H1 (cell line): ENCODE measurements at regions not wholly inside any gene's neighbourhood (a gene's known extent, or its start where the extent isn't known, plus 50 kb on each side); places are given as distances from the start of the nearest gene placed in this dataset.
A peak's percentile ranks its signal among the peaks of the same experiment; 100 is the strongest.

ENCODE experiments used
- CTCF ChIA-PET: fragments of 300-600 bp; sonication (Branson Sonifier 250); formaldehyde crosslinking; loops from one replicate; lab custom pipeline; 2021; ENCODE audit not compliant: partially characterized antibody; lab: Charles Lee
- POLR2A ChIA-PET: fragments of 300-600 bp; sonication (Branson Sonifier 250); formaldehyde crosslinking; loops from one replicate; lab custom pipeline; 2021; ENCODE audit warnings: inconsistent platforms; ENCODE audit not compliant: partially characterized antibody; lab: Charles Lee
- DNase-seq, 2 experiments: peaks; one replicate each; pipeline versions ENCODE4 v3.0.0 to v3.0.0-alpha.2; 2010 to 2022; ENCODE audit warnings: low spot score in 2 of 2, low read depth in 1 of 2, mixed read lengths in 1 of 2
- FAIRE-seq: peaks from 2 replicates; lab custom pipeline; 2011; peaks lifted over from hg19 to GRCh38; lab: Jason Lieb, UNC
- H2AFZ ChIP-seq: 2 replicates; pipeline ENCODE4 v1.8.1; 2012; ENCODE audit warnings: low read length, inconsistent platforms
- H2AK5ac ChIP-seq: 2 replicates; pipeline ENCODE4 v1.6.1; 2013; ENCODE audit warnings: low read depth, low read length
- H2BK120ac ChIP-seq: replicated peaks from 2 replicates; pipeline ENCODE3; 2013; ENCODE audit warnings: low read depth, low read length, inconsistent platforms
- H2BK12ac ChIP-seq: 2 replicates; pipeline ENCODE4 v1.6.1; 2013; ENCODE audit warnings: low read depth, low read length
- H2BK15ac ChIP-seq: 2 replicates; pipeline ENCODE4 v1.6.1; 2013; ENCODE audit warnings: low read length
- H2BK20ac ChIP-seq: 2 replicates; pipeline ENCODE4 v1.6.1; 2013; ENCODE audit warnings: low read length
- H2BK5ac ChIP-seq: 2 replicates; pipeline ENCODE4 v1.6.1; 2013; ENCODE audit warnings: low read depth, low read length
- H3K14ac ChIP-seq: 2 replicates; pipeline ENCODE4 v1.6.1; 2013; ENCODE audit warnings: inconsistent platforms; ENCODE audit not compliant: insufficient read length
- H3K18ac ChIP-seq: 2 replicates; pipeline ENCODE4 v1.6.1; 2013; ENCODE audit warnings: low read length; ENCODE audit errors: extremely low read depth
- H3K23ac ChIP-seq: 2 replicates; pipeline ENCODE4 v1.6.1; 2013; ENCODE audit warnings: inconsistent platforms; ENCODE audit not compliant: insufficient read length
- H3K23me2 ChIP-seq: 2 replicates; pipeline ENCODE4 v1.6.1; 2013; ENCODE audit warnings: low read depth, low read length
- H3K27ac ChIP-seq: 2 replicates; pipeline ENCODE4 v1.6.1; 2011; ENCODE audit warnings: low read depth, low read length, inconsistent platforms
- H3K27me3 ChIP-seq, 4 experiments: replicated peaks in 1 of 4; 1 replicate in 1 of 4; 2 replicates in 3 of 4; pipeline versions ENCODE4 v1.6.1 to v1.8.1; 2011 to 2013; ENCODE audit warnings: low read length in 3 of 4, mild to moderate bottlenecking in 3 of 4, inconsistent platforms in 2 of 4, mixed read lengths in 2 of 4, moderate library complexity in 1 of 4; ENCODE audit not compliant: control insufficient read depth in 3 of 4, insufficient read depth in 3 of 4; ENCODE audit errors: extremely low read depth in 1 of 4
- H3K36me3 ChIP-seq, 4 experiments: 2 replicates each; pipeline versions ENCODE4 v1.6.1 to v1.8.1; 2011 to 2013; ENCODE audit warnings: mild to moderate bottlenecking in 4 of 4, low read length in 3 of 4, moderate library complexity in 2 of 4, control low read depth in 1 of 4, inconsistent platforms in 1 of 4; ENCODE audit not compliant: insufficient read depth in 4 of 4, control insufficient read depth in 2 of 4
- H3K4ac ChIP-seq: replicated peaks from 2 replicates; pipeline ENCODE3; 2013; ENCODE audit warnings: low read length, low read depth, mixed read lengths, inconsistent platforms; ENCODE audit not compliant: insufficient read length
- H3K4me1 ChIP-seq, 4 experiments: replicated peaks in 1 of 4; 1 replicate in 1 of 4; 2 replicates in 3 of 4; pipeline versions ENCODE4 v1.6.1 to v1.8.1; 2011 to 2013; ENCODE audit warnings: low read length in 3 of 4, inconsistent platforms in 2 of 4, mixed read lengths in 1 of 4; ENCODE audit not compliant: insufficient read depth in 4 of 4, control insufficient read depth in 3 of 4
- H3K4me2 ChIP-seq, 2 experiments: 2 replicates each; pipeline versions ENCODE4 v1.6.1 to v1.8.1; 2011 to 2013; ENCODE audit warnings: low read depth in 2 of 2, low read length in 2 of 2, control low read depth in 1 of 2, inconsistent platforms in 1 of 2, mild to moderate bottlenecking in 1 of 2; ENCODE audit not compliant: insufficient read depth in 1 of 2
- H3K4me3 ChIP-seq, 4 experiments: fragments of 200-600, 300-600 bp in 1 of 4; sonication (generic), shearing (Covaris generic), sonication (Bioruptor Twin) in 1 of 4; 2 replicates each; pipeline versions ENCODE4 v1.5.1 to v1.8.1; 2011 to 2016; ENCODE audit warnings: low read length in 4 of 4, low read depth in 3 of 4, control low read depth in 2 of 4, inconsistent platforms in 2 of 4, mild to moderate bottlenecking in 2 of 4, mixed read lengths in 1 of 4, moderate library complexity in 1 of 4; ENCODE audit not compliant: insufficient read depth in 2 of 4; ENCODE audit errors: extremely low read depth in 1 of 4
- H3K56ac ChIP-seq: replicated peaks from 2 replicates; pipeline ENCODE3; 2013; ENCODE audit warnings: low read depth, mild to moderate bottlenecking, mixed read lengths, low read length, inconsistent platforms; ENCODE audit not compliant: insufficient read length
- H3K79me1 ChIP-seq: 2 replicates; pipeline ENCODE4 v1.6.1; 2013; ENCODE audit warnings: low read depth, low read length, control low read depth
- H3K79me2 ChIP-seq, 2 experiments: 2 replicates each; pipeline versions ENCODE4 v1.6.1 to v1.8.1; 2012 to 2013; ENCODE audit warnings: low read length in 2 of 2, mild to moderate bottlenecking in 2 of 2, inconsistent platforms in 1 of 2; ENCODE audit not compliant: insufficient read depth in 2 of 2, control insufficient read depth in 1 of 2
- H3K9ac ChIP-seq, 4 experiments: replicated peaks in 1 of 4; 1 replicate in 1 of 4; 2 replicates in 3 of 4; pipeline versions ENCODE4 v1.6.1 to v1.8.1; 2011 to 2013; ENCODE audit warnings: low read depth in 3 of 4, low read length in 3 of 4, control low read depth in 2 of 4, mild to moderate bottlenecking in 2 of 4, moderate library complexity in 2 of 4, inconsistent platforms in 1 of 4; ENCODE audit errors: extremely low read depth in 1 of 4
- H3K9me3 ChIP-seq, 2 experiments: 2 replicates each; pipeline versions ENCODE4 v1.6.1 to v1.8.1; 2012 to 2013; ENCODE audit warnings: mild to moderate bottlenecking in 2 of 2, moderate library complexity in 2 of 2, control low read depth in 1 of 2, inconsistent platforms in 1 of 2, low read depth in 1 of 2, low read length in 1 of 2, mixed read lengths in 1 of 2; ENCODE audit not compliant: insufficient read depth in 2 of 2
- H4K20me1 ChIP-seq, 2 experiments: replicated peaks in 1 of 2; 2 replicates each; pipeline versions ENCODE3 to v1.8.1; 2011 to 2013; ENCODE audit warnings: inconsistent platforms in 2 of 2, low read length in 2 of 2, mild to moderate bottlenecking in 1 of 2; ENCODE audit not compliant: insufficient read depth in 2 of 2, control insufficient read depth in 1 of 2
- H4K5ac ChIP-seq: 2 replicates; pipeline ENCODE4 v1.6.1; 2013; ENCODE audit warnings: low read length, low read depth, mixed read lengths, inconsistent platforms; ENCODE audit not compliant: insufficient read length
- H4K8ac ChIP-seq: 2 replicates; pipeline ENCODE4 v1.8.0; 2013; ENCODE audit warnings: mild to moderate bottlenecking, moderate library complexity, low read length, inconsistent platforms; ENCODE audit not compliant: insufficient read depth; ENCODE audit errors: extremely low read depth
- H4K91ac ChIP-seq: replicated peaks from 2 replicates; pipeline ENCODE3; 2013; ENCODE audit warnings: low read length, mixed read lengths, inconsistent platforms; ENCODE audit not compliant: insufficient read length
- EP300 ChIP-seq, 2 experiments: IDR thresholded peaks; 1 replicate in 1 of 2; 2 replicates in 1 of 2; pipeline ENCODE4 v1.6.1; 2011 to 2012; ENCODE audit warnings: low read depth in 2 of 2, low read length in 2 of 2, mild to moderate bottlenecking in 2 of 2, borderline replicate concordance in 1 of 2, inconsistent platforms in 1 of 2, moderate library complexity in 1 of 2
- JUND ChIP-seq: IDR thresholded peaks from 2 replicates; pipeline ENCODE4 v1.6.1; 2011; ENCODE audit warnings: mild to moderate bottlenecking, improper control_type of control experiment, low read length
- WGBS, 2 experiments: shearing (Covaris generic) in 1 of 2; methylation state at CpG; one replicate each; pipeline versions ENCODE4 v1.1.6 to v1.1.7; 2013 to 2015; ENCODE audit warnings: low lambda C conversion rate in 2 of 2, mixed read lengths in 2 of 2, inconsistent platforms in 1 of 2, low coverage in 1 of 2, missing lambda C conversion rate in 1 of 2; ENCODE audit not compliant: insufficient replicate concordance in 2 of 2, insufficient coverage in 1 of 2, insufficient read length in 1 of 2; ENCODE audit errors: extremely low coverage in 1 of 2, missing lambda C conversion rate in 1 of 2; 5-methylcytosine and 5-hydroxymethylcytosine counted together

GRCh38 chr2:160889439-160890170 lies 270.6 kb upstream of the TANK start:
- WGBS, 2 experiments, result 88% methylated on average over 4 of the region's 4 CpGs; no CpG with 5 or more reads in 1 of the 2 experiments
- Histone ChIP-seq H3K4ac (no peak overlapping the region), H4K5ac (no peak overlapping the region), H3K27me3 (no peaks in the 10 kb centered on the region), H3K14ac (no peak overlapping the region), H2BK120ac (no peak overlapping the region), H2BK12ac (no peak overlapping the region), H4K8ac (no peak overlapping the region), H3K56ac (no peak overlapping the region), H3K23me2 (no peaks in the 10 kb centered on the region), H2BK20ac (no peak overlapping the region), H3K9ac (no peak overlapping the region), H2BK5ac (no peak overlapping the region), H4K91ac (no peak overlapping the region), H3K4me2 (no peak overlapping the region), H3K79me2 (no peaks in the 10 kb centered on the region), H3K18ac (no peak overlapping the region), H2AK5ac (no peak overlapping the region), H3K27ac (no peak overlapping the region), H2AFZ (0 out of 2 replicates have a peak overlapping the region, but pooled peaks have one; percentile 52), H3K79me1 (no peaks in the 10 kb centered on the region), H3K4me3 (no peak overlapping the region), H4K20me1 (no peaks in the 10 kb centered on the region), H3K9me3 (no peaks in the 10 kb centered on the region), H3K23ac (no peak overlapping the region), H3K4me1 (no peaks in the 10 kb centered on the region), H2BK15ac (no peak overlapping the region), H3K36me3 (no peaks in the 10 kb centered on the region)
- ChIA-PET POLR2A (no interaction called here), CTCF (interaction anchor here (0.9 to 1.8 kb wide), 3 partner anchors 22 to 29 kb away, joined by 3 to 6 read pairs (median 3); no protein-coding TSS in a partner anchor)
- DNase-seq (no peak), FAIRE-seq (no peak)
- TF ChIP-seq EP300 (IDR thresholded peaks at IDR 0.05; ENCODE audit: borderline replicate concordance in 1 of 2, low read depth in 2 of 2, low read length in 2 of 2), result no peak
- no peak for TF ChIP-seq JUND
